ENCODE measurements at regions not wholly inside any gene's neighbourhood (a gene's known extent, or its start where the extent isn't known, plus 50 kb on each side); places are given as distances from the start of the nearest gene placed in this dataset.

DNA sequence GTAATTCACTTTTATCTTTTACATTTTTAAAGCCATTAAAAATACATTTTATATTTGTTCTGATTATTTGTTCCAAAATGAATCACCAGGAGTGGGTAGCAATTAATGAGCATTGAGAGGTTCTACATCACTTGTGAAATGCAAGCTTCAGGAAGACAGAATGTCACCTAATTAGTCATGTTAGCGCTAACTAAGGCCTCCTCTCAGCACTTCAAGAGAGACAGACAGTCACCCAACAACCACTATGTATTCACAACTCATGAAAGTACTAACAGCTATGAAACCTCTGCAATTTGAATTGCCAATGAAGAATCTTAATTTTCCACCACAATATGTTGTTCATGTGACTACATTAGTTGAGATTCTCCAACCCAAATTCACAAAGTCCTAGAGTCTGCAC lies 611.0 kb downstream of the KCNJ3 start:
- TF ChIP-seq, protein P1, sequence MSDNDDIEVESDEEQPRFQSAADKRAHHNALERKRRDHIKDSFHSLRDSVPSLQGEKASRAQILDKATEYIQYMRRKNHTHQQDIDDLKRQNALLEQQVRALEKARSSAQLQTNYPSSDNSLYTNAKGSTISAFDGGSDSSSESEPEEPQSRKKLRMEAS (IDR thresholded peaks at IDR 0.05), result no peak
- TF ChIP-seq, protein P2, sequence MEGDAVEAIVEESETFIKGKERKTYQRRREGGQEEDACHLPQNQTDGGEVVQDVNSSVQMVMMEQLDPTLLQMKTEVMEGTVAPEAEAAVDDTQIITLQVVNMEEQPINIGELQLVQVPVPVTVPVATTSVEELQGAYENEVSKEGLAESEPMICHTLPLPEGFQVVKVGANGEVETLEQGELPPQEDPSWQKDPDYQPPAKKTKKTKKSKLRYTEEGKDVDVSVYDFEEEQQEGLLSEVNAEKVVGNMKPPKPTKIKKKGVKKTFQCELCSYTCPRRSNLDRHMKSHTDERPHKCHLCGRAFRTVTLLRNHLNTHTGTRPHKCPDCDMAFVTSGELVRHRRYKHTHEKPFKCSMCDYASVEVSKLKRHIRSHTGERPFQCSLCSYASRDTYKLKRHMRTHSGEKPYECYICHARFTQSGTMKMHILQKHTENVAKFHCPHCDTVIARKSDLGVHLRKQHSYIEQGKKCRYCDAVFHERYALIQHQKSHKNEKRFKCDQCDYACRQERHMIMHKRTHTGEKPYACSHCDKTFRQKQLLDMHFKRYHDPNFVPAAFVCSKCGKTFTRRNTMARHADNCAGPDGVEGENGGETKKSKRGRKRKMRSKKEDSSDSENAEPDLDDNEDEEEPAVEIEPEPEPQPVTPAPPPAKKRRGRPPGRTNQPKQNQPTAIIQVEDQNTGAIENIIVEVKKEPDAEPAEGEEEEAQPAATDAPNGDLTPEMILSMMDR (IDR thresholded peaks at IDR 0.05; ENCODE audit: control extremely low read depth in 1 of 3, insufficient read depth in 1 of 3, low read depth in 1 of 3, low read length in 3 of 3), result no peak

Data from H1 (cell line).